Epithelial cell of proximal tubule (primary cell): ENCODE measurements at regions not wholly inside any gene's neighbourhood (a gene's known extent, or its start where the extent isn't known, plus 50 kb on each side); places are given as distances from the start of the nearest gene placed in this dataset.
A peak's percentile ranks its signal among the peaks of the same experiment; 100 is the strongest.
"Not testable (repeated sequence)": the region's sequence is repeated elsewhere in the genome, so short reads cannot be mapped to it uniquely, and the experiment has no call there.

Experiments used
- DNase-seq: peaks from one replicate; pipeline ENCODE4 v3.0.0-alpha.2; 2011; ENCODE audit warnings: low read depth
- H3K4me3 ChIP-seq: 2 replicates; pipeline ENCODE4 v1.5.1; 2011; ENCODE audit warnings: low read depth, mild to moderate bottlenecking, low read length
- TF ChIP-seq, protein P1 (sequence below): conservative IDR thresholded peaks from 2 replicates; pipeline ENCODE4 v1.5.1; 2012; ENCODE audit warnings: low read depth, mild to moderate bottlenecking, low read length

DNA sequence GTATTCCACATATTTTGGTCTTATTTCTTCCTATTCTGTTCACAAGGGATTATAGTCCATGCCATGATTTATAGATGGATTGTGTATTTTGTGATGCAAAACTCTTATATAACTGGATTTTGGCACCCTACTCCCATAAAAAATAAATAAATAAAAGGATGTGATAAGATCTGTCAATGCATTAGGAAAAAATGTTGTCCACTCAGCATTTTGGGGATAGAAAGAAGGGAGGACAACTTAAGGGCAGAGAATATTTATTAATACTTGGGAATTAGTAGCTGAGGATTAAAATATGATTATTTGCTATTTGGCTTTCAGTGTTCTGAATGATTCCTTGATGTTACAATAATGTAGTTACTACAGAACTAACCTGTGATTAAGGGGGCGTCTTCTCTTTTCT, 682.6 kb downstream of the ZBBX start:
- no peak for DNase-seq
- H3K4me3 ChIP-seq = no peak overlapping the region
- TF ChIP-seq, protein P1, sequence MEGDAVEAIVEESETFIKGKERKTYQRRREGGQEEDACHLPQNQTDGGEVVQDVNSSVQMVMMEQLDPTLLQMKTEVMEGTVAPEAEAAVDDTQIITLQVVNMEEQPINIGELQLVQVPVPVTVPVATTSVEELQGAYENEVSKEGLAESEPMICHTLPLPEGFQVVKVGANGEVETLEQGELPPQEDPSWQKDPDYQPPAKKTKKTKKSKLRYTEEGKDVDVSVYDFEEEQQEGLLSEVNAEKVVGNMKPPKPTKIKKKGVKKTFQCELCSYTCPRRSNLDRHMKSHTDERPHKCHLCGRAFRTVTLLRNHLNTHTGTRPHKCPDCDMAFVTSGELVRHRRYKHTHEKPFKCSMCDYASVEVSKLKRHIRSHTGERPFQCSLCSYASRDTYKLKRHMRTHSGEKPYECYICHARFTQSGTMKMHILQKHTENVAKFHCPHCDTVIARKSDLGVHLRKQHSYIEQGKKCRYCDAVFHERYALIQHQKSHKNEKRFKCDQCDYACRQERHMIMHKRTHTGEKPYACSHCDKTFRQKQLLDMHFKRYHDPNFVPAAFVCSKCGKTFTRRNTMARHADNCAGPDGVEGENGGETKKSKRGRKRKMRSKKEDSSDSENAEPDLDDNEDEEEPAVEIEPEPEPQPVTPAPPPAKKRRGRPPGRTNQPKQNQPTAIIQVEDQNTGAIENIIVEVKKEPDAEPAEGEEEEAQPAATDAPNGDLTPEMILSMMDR = no peak

DNA sequence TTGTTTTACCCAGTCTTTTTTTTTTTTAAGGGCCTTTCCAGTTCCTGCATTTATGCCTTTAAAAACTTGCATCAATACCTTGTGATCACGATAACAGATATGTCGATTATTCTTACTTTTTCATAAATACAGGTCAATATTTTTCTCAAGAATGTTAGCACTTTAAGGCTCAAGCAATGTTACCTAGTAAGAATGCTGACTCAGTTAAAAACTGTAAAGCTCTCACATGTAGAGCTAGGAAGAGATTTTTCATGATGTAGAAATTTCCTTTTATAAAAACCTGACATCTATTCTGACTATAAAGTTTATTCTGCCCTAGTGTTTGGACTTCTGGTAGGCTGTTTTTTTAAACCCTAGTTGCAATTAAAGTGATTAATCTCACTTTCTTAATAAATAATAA, 684.0 kb downstream of the ZBBX start:
- no peak for DNase-seq
- TF ChIP-seq, protein P1 = no peak
- H3K4me3 ChIP-seq = no peak overlapping the region

DNA sequence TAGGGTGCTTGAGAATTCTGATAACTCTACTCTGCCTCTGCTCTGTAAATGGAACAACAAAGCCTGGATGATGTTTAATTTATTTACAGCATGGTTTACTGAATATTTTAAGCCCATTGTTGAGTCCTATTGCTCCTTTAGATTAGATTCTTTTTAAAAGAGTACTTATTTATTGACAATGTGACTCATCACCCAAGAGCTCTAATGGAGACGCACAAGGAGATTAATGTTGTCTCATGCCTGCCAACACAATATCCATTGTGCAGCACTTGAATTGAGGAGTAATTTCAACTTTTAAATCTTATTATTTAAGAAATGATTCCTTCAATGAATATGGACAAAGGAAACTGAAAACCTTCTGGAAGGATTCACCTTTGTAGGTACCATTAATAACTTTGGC, 691.4 kb downstream of the ZBBX start:
- no peak for DNase-seq
- no peak overlapping the region for H3K4me3 ChIP-seq
- TF ChIP-seq, protein P1 = no peak

DNA sequence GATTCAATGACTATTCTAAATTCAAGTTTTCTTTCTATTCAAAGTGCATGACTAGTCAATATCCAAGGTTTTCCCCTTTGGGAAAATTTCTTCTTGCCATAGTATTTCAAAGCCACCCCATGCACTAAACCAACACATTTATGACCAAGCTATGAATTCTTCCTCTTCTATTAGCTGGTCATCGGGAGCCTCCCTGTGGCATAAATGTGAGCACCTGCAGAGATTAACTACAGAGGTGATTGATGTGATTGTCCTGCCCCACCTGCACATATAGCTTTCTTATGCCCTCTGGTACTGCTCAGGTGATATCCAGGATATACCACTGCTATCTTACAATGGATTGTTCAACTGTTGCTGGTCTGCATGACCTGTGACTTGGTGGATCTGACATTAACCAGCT, 694.9 kb downstream of the ZBBX start:
- DNase-seq = no peak
- TF ChIP-seq, protein P1 = peak; percentile 34
- no peak overlapping the region for H3K4me3 ChIP-seq

DNA sequence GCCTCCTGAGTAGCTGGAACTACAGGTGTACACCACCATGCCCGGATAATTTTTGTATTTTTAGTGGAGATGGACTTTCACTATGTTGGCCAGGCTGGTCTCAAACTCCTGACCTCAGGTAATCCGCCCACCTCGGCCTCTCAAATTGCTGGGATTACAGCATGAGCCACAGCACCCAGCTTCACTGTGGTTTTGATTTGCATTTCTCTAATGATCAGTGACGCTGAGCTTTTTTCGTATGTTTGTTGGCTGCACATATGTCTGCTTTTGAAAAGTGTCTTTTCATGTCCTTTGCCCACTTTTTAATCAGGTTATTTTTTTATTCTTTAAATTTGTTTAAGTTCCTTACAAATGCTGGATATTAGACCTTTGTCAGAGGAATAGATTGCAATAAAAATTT, 696.0 kb downstream of the ZBBX start:
- H3K4me3 ChIP-seq, DNase-seq: not testable (repeated sequence)

DNA sequence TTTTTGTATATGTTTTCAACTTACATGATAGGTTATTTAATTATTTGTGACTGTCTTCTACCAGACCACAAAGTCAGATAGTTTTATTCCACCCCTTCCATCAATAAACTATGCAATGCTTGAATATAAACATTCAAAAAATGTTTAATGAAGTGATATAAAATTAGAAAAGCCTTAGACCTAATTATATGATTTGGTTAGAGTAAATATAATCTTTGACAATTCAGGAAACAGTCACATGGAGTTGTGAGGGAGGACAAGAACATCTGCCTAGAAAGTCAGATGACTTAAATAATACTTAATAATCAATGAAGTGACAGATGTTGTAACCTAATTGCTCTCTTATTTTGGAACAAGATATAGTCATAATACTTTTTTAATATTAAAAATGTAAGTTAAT, 710.3 kb downstream of the ZBBX start:
- H3K4me3 ChIP-seq = no peak overlapping the region
- DNase-seq = no peak
- TF ChIP-seq, protein P1 = no peak

DNA sequence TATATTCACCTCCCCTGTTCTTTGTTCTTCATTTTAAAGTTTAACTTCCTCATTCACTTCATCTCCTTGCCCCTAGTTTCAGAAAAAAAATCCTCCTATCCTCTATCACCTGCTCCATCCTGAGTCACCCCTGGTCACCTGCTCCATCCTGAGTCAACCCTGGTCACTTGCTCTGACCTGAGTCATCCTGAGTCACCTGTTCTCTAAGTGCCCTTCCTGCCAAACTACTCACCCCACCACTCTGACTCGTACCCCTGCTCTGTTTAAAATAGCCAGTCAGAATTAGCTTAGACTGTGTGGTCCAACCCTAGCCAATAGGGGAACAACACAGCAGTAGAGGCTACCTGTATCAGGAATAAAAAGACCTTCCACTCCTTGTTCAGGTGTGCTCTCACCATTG, 716.9 kb downstream of the ZBBX start:
- DNase-seq = peak; percentile 39
- no peak overlapping the region for H3K4me3 ChIP-seq
- TF ChIP-seq, protein P1 = no peak

DNA sequence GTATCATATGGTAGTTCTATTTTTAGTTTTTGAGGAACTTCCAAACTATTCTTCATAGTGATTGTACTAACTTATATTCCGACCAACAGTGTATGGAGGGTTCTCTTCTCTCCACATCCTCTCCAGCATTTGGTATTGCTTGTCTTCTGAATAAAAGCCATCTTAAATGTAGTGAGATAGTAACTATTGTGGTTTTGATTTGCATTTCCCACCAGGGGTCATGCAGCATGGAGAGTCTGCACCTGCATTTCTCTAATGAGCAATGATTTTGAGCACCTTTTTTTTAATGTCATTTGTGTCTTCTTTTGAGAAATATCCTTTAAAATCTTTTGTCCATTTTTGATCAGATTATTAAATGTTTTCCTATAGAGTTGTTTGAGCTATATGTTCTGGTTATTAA, 718.5 kb downstream of the ZBBX start:
- TF ChIP-seq, protein P1 = no peak
- DNase-seq = no peak
- H3K4me3 ChIP-seq = no peak overlapping the region
